ENCODE measurements at regions not wholly inside any gene's neighbourhood (a gene's known extent, or its start where the extent isn't known, plus 50 kb on each side); places are given as distances from the start of the nearest gene placed in this dataset.
"Not testable (repeated sequence)": the region's sequence is repeated elsewhere in the genome, so short reads cannot be mapped to it uniquely, and the experiment has no call there.

GRCh38 chr1:146604681-146605080 is 333.4 kb upstream of the NBPF12 start:
- H3K27ac Mint-ChIP-seq (ENCODE audit: unreplicated experiment); H3K9me3 Mint-ChIP-seq (ENCODE audit: unreplicated experiment); H3K27me3 Mint-ChIP-seq (ENCODE audit: unreplicated experiment); H3K4me1 Mint-ChIP-seq (ENCODE audit: unreplicated experiment); H3K4me3 Mint-ChIP-seq (ENCODE audit: unreplicated experiment); H3K36me3 Mint-ChIP-seq (ENCODE audit: unreplicated experiment); DNase-seq (ENCODE audit: extremely low spot score, unreplicated experiment): not testable (repeated sequence)

- H3K27ac Mint-ChIP-seq (ENCODE audit: unreplicated experiment); DNase-seq (ENCODE audit: extremely low spot score, unreplicated experiment); H3K27me3 Mint-ChIP-seq (ENCODE audit: unreplicated experiment); H3K36me3 Mint-ChIP-seq (ENCODE audit: unreplicated experiment); H3K4me1 Mint-ChIP-seq (ENCODE audit: unreplicated experiment); H3K9me3 Mint-ChIP-seq (ENCODE audit: unreplicated experiment); H3K4me3 Mint-ChIP-seq (ENCODE audit: unreplicated experiment): not testable (repeated sequence)
Observed at GRCh38 chr1:146600720-146601307, 337.3 kb upstream of the NBPF12 start.

GRCh38 chr1:146599906-146600305 is 338.2 kb upstream of the NBPF12 start:
- H3K36me3 Mint-ChIP-seq (ENCODE audit: unreplicated experiment); DNase-seq (ENCODE audit: extremely low spot score, unreplicated experiment); H3K4me1 Mint-ChIP-seq (ENCODE audit: unreplicated experiment); H3K27ac Mint-ChIP-seq (ENCODE audit: unreplicated experiment); H3K4me3 Mint-ChIP-seq (ENCODE audit: unreplicated experiment); H3K27me3 Mint-ChIP-seq (ENCODE audit: unreplicated experiment); H3K9me3 Mint-ChIP-seq (ENCODE audit: unreplicated experiment): not testable (repeated sequence)

- not testable (repeated sequence) for H3K27ac Mint-ChIP-seq (ENCODE audit: unreplicated experiment); H3K9me3 Mint-ChIP-seq (ENCODE audit: unreplicated experiment); H3K36me3 Mint-ChIP-seq (ENCODE audit: unreplicated experiment); H3K27me3 Mint-ChIP-seq (ENCODE audit: unreplicated experiment); H3K4me3 Mint-ChIP-seq (ENCODE audit: unreplicated experiment); DNase-seq (ENCODE audit: extremely low spot score, unreplicated experiment); H3K4me1 Mint-ChIP-seq (ENCODE audit: unreplicated experiment)
Observed at GRCh38 chr1:146581229-146581628, 352.4 kb upstream of the NOTCH2NLA start.

GRCh38 chr1:146567541-146567940 is 338.7 kb upstream of the NOTCH2NLA start:
- H3K4me1 Mint-ChIP-seq (ENCODE audit: unreplicated experiment); H3K27me3 Mint-ChIP-seq (ENCODE audit: unreplicated experiment); H3K4me3 Mint-ChIP-seq (ENCODE audit: unreplicated experiment); H3K9me3 Mint-ChIP-seq (ENCODE audit: unreplicated experiment); H3K27ac Mint-ChIP-seq (ENCODE audit: unreplicated experiment); DNase-seq (ENCODE audit: extremely low spot score, unreplicated experiment); H3K36me3 Mint-ChIP-seq (ENCODE audit: unreplicated experiment): not testable (repeated sequence)

GRCh38 chr1:146558032-146558431 is 329.2 kb upstream of the NOTCH2NLA start:
- H3K27me3 Mint-ChIP-seq (ENCODE audit: unreplicated experiment); DNase-seq (ENCODE audit: extremely low spot score, unreplicated experiment); H3K27ac Mint-ChIP-seq (ENCODE audit: unreplicated experiment); H3K4me3 Mint-ChIP-seq (ENCODE audit: unreplicated experiment); H3K9me3 Mint-ChIP-seq (ENCODE audit: unreplicated experiment); H3K4me1 Mint-ChIP-seq (ENCODE audit: unreplicated experiment); H3K36me3 Mint-ChIP-seq (ENCODE audit: unreplicated experiment): not testable (repeated sequence)

GRCh38 chr1:146556405-146556804 is 327.6 kb upstream of the NOTCH2NLA start:
- H3K9me3 Mint-ChIP-seq (ENCODE audit: unreplicated experiment); DNase-seq (ENCODE audit: extremely low spot score, unreplicated experiment); H3K27ac Mint-ChIP-seq (ENCODE audit: unreplicated experiment); H3K4me1 Mint-ChIP-seq (ENCODE audit: unreplicated experiment); H3K27me3 Mint-ChIP-seq (ENCODE audit: unreplicated experiment); H3K4me3 Mint-ChIP-seq (ENCODE audit: unreplicated experiment); H3K36me3 Mint-ChIP-seq (ENCODE audit: unreplicated experiment): not testable (repeated sequence)

GRCh38 chr1:146552414-146552813 is 323.6 kb upstream of the NOTCH2NLA start:
- H3K36me3 Mint-ChIP-seq (ENCODE audit: unreplicated experiment); DNase-seq (ENCODE audit: extremely low spot score, unreplicated experiment); H3K27ac Mint-ChIP-seq (ENCODE audit: unreplicated experiment); H3K27me3 Mint-ChIP-seq (ENCODE audit: unreplicated experiment); H3K9me3 Mint-ChIP-seq (ENCODE audit: unreplicated experiment); H3K4me1 Mint-ChIP-seq (ENCODE audit: unreplicated experiment); H3K4me3 Mint-ChIP-seq (ENCODE audit: unreplicated experiment): not testable (repeated sequence)

- not testable (repeated sequence) for H3K9me3 Mint-ChIP-seq (ENCODE audit: unreplicated experiment); H3K4me1 Mint-ChIP-seq (ENCODE audit: unreplicated experiment); DNase-seq (ENCODE audit: extremely low spot score, unreplicated experiment); H3K36me3 Mint-ChIP-seq (ENCODE audit: unreplicated experiment); H3K27ac Mint-ChIP-seq (ENCODE audit: unreplicated experiment); H3K27me3 Mint-ChIP-seq (ENCODE audit: unreplicated experiment); H3K4me3 Mint-ChIP-seq (ENCODE audit: unreplicated experiment)
Observed at GRCh38 chr1:146548684-146549083, 319.9 kb upstream of the NOTCH2NLA start.

GRCh38 chr1:146546189-146546588 is 317.4 kb upstream of the NOTCH2NLA start:
- H3K4me1 Mint-ChIP-seq (ENCODE audit: unreplicated experiment); H3K27me3 Mint-ChIP-seq (ENCODE audit: unreplicated experiment); H3K9me3 Mint-ChIP-seq (ENCODE audit: unreplicated experiment); H3K27ac Mint-ChIP-seq (ENCODE audit: unreplicated experiment); H3K4me3 Mint-ChIP-seq (ENCODE audit: unreplicated experiment); H3K36me3 Mint-ChIP-seq (ENCODE audit: unreplicated experiment); DNase-seq (ENCODE audit: extremely low spot score, unreplicated experiment): not testable (repeated sequence)

GRCh38 chr1:146537775-146538373 is 309.1 kb upstream of the NOTCH2NLA start:
- not testable (repeated sequence) for H3K4me3 Mint-ChIP-seq (ENCODE audit: unreplicated experiment); H3K27ac Mint-ChIP-seq (ENCODE audit: unreplicated experiment); H3K4me1 Mint-ChIP-seq (ENCODE audit: unreplicated experiment); H3K9me3 Mint-ChIP-seq (ENCODE audit: unreplicated experiment); H3K27me3 Mint-ChIP-seq (ENCODE audit: unreplicated experiment); DNase-seq (ENCODE audit: extremely low spot score, unreplicated experiment); H3K36me3 Mint-ChIP-seq (ENCODE audit: unreplicated experiment)

GRCh38 chr1:146536028-146536427 is 307.2 kb upstream of the NOTCH2NLA start:
- DNase-seq (ENCODE audit: extremely low spot score, unreplicated experiment); H3K27me3 Mint-ChIP-seq (ENCODE audit: unreplicated experiment); H3K4me1 Mint-ChIP-seq (ENCODE audit: unreplicated experiment); H3K9me3 Mint-ChIP-seq (ENCODE audit: unreplicated experiment); H3K27ac Mint-ChIP-seq (ENCODE audit: unreplicated experiment); H3K4me3 Mint-ChIP-seq (ENCODE audit: unreplicated experiment); H3K36me3 Mint-ChIP-seq (ENCODE audit: unreplicated experiment): not testable (repeated sequence)

- not testable (repeated sequence) for H3K27ac Mint-ChIP-seq (ENCODE audit: unreplicated experiment); H3K4me3 Mint-ChIP-seq (ENCODE audit: unreplicated experiment); H3K27me3 Mint-ChIP-seq (ENCODE audit: unreplicated experiment); H3K9me3 Mint-ChIP-seq (ENCODE audit: unreplicated experiment); H3K4me1 Mint-ChIP-seq (ENCODE audit: unreplicated experiment); H3K36me3 Mint-ChIP-seq (ENCODE audit: unreplicated experiment); DNase-seq (ENCODE audit: extremely low spot score, unreplicated experiment)
Observed at GRCh38 chr1:146535575-146535974, 306.8 kb upstream of the NOTCH2NLA start.

Measured in osteocyte (in vitro differentiated cells).